GM18873 (cell line): ENCODE measurements at regions not wholly inside any gene's neighbourhood (a gene's known extent, or its start where the extent isn't known, plus 50 kb on each side); places are given as distances from the start of the nearest gene placed in this dataset.
"Not testable (repeated sequence)": the region's sequence is repeated elsewhere in the genome, so short reads cannot be mapped to it uniquely, and the experiment has no call there.

ENCODE experiments used
- ATAC-seq: cut with Tn5 transposase; IDR thresholded peaks from one replicate; pipeline ENCODE4 v1.9.1; 2021; ENCODE audit warnings: mild to moderate bottlenecking, moderate library complexity, moderate number of reproducible peaks; ENCODE audit not compliant: unreplicated experiment, low FRiP score

DNA sequence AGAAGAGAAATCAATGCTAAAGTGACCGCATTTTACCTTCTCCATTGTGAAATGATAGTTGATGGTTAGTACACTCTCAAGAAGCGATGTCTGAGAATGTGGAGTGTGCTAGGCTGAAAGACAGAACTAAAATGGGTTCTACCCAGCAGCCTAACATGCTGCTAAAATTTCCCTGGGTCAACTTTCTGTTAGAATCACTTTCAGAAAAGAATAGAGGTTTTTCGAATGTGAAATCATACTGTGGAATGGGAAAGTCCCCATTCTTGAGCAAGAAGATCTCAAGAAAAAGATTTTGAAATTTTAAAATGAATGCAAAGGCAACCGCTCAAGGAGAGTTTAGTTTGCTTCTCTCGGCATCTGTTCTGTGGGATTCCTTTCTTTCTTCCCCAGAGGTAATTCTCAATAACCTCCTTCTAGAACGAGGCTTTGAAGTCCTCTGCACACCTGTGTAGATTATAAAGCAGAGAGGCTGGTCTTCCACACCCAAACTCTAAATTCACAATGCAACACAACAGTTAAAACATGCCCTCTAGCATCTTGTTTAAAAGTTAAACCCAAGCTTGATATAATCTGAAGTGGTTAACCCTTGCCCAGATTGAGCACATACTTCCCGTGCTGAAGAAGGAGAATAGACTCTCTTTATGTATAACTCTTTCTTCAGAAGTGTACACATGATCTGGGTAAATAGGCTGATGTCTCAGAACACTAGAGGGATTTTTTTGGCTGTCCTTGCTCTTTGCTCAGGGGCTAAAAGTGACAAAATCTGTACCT lies 208.7 kb upstream of the KLF3 start:
- ATAC-seq: peak; percentile 72

DNA sequence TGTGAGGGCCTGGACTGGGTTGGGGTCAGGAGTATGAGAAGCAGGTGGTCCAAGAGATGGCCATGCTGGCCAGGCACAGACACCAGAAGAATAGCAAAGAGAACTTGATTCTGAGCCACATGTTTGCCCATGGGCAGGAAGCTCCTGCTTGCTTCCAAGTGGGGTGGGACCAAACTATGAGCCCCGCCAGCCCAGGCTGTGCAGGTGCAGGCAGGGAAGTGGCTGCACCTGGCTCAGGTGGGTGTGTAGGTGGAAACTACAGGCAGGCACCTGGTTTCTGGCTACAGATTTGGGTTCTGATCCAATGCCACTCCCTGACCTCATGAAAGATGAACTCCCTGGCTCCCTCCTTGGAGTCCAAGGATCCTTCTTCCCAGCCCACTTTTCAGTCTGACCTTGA lies 207.9 kb upstream of the KLF3 start:
- no peak for ATAC-seq

DNA sequence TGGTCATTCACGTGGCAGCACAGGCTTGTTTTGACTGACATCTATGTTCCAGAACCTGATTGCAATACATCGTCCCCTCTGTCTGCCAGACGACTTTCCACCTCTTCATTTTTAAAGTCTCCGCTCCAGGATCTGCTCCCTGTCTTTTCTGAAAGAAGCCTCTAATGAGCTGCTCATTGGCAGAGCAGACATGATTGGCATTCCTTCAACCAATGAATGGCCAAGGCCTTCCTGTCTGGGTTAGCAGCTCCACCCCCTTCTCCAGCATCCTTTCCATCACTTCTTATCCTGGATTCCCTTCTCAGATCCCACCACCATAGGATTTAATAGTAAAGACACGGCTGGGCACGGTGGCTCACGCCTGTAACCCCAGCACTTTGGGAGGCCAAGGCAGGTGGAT lies 202.7 kb upstream of the KLF3 start:
- ATAC-seq: no peak

DNA sequence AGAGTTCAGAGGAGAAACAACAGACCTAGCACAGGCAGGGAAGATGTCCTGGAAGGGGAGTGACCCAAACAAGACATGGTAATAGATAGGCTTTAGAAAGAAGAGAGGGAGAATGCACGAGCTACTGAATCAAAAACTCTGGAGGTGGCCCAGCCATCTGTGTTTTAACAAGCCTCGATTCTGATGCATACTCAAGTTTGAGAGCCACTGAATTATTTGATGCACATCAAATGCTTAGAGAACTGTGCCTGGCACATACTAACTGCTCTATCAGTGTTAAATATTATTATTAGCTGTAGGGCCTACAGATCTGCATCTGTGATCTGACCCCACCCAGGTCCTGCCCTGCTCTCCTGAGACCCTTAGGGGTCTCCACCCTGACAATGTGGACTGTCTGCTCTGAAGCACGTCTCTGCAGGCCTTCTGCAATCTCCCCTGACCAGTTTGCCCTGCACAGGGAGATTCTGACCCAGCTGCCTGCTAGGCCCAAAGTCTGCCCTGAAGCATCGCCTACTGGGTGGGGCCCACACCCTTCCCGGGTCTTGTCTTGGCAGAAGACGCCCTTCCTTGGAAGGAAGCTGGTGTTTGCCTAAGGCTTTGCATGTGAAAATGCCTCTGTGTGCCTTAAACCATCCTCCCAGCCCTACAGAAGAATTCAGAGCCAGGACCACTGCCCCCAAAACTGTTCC lies 201.5 kb upstream of the KLF3 start:
- no peak for ATAC-seq

DNA sequence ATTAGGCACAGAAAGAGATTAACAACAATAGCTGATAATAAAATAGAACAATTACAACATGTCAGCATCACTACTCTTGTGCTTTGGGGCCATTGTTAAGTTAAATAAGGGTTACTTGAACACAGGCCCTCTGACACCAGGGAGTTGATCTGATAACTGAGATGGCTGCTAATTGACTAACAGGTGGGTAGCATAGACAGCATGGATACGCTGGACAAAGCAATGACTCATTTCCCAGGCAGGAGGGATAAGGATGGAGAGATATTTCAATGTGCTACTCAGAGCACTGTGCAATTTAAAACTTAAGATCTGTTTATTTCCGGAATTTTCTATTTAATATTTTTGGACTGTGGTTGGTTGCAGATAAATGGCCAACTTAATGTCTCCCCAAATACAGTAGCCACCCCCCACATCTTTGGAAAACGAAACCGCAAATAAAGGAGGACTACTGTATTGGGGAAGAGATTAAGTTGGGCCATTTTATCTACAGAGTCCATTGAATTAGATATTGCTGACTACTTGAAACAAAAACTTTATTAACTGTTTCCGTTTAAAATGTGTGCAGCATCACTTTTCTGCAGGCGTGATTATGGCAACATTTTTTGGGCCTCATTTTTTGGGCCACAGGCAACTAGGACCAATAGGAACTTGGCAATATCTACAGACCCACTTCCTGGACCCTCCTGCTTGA lies 200.6 kb upstream of the KLF3 start:
- ATAC-seq: no peak

DNA sequence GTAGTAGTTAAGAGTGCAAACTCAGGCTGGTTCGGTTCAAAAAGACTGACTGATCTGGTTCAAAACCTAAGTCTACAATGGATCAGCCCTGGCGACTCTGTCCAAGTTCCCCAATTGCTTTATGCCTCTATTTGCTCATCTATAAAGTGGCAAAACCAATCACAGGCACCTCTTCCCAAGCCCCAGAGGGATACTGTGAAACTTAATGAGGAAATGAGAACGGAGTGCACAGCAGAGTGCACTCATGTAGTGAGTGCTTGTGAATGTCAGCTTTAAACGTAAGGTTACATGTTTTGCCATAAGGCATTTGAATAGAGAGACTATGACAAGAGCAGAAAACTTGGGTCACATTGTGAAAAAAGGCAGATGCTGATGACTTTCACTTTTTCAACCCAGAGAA lies 199.7 kb upstream of the KLF3 start:
- no peak for ATAC-seq

DNA sequence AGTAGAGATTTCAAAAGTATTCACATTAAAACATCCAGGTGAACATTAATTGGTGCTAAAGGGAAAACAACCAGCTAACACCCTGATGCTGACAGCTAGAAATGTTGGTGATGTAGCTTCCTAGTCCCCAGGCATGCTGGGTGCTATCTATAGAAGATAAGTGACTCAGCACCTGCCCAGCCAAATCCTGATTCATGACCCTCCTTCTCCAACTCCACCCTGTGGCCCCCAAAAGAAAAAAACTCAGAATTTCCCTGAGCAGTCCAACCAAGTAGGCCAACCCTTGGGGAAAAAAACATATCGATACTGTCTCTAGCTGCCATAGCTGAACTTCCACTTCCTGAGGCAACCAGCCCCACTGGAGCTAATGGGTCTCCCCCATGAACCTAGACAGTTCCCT lies 197.6 kb upstream of the KLF3 start:
- ATAC-seq: no peak

DNA sequence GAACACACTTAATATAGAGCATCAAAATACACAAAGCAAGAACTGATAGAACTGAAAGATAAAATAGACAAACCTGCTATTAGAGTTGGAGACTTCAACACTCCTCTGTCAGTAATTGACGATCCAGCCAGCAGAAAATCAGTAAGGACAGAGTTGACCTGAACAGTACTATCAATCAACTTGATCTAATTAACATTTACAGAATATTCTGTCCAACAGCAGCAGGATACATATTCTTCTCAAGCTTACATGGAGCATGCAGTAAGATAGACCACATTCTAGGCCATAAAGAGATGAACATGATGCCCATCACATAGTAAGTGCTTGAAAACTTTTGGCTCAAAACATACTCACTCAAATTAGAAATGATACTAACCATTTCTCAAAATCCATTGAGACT lies 196.7 kb upstream of the KLF3 start:
- no peak for ATAC-seq

DNA sequence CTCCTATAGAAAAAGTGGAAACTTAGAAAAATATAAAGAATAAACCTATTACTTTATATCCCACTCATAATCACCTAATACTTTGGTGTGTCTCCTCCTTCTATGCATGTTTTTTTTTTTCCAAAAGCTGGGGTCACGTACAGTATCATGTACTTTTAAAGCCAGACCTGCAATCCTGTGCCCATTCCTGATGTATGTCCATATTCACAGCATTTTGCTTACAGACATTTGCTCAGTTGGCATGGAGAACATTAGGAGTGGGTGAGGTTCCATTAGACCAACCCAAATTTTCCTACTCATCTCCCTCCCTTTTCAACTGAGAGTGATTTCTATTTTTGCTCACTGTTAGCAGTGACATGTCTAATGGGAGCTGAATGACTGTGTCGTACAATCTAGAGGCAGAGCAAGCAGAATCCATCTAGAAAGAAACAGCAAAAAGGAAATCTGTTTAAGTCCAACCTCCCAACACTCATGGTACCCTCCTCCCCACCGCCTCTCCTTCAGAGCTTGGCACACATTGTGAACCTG lies 195.6 kb upstream of the KLF3 start:
- no peak for ATAC-seq

DNA sequence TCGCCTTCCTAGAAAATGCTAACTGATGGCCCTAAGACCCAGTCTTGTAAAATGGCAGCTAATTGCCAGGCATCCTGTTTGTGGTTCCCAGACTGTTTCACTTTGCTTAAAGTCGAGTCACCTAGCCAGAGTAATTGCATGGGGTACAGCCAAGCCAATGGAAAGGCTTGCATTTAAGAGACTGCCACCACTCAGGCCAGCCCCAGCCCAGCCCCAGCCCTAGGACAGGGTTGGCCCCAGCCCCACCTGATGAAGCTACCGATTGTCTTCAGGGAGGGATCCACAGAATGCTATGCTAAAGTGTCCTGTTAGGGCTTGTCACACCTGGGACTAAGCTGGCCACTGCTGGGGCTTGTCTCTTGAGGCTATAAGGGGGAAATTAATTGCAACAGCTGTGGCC lies 194.6 kb upstream of the KLF3 start:
- ATAC-seq: no peak

DNA sequence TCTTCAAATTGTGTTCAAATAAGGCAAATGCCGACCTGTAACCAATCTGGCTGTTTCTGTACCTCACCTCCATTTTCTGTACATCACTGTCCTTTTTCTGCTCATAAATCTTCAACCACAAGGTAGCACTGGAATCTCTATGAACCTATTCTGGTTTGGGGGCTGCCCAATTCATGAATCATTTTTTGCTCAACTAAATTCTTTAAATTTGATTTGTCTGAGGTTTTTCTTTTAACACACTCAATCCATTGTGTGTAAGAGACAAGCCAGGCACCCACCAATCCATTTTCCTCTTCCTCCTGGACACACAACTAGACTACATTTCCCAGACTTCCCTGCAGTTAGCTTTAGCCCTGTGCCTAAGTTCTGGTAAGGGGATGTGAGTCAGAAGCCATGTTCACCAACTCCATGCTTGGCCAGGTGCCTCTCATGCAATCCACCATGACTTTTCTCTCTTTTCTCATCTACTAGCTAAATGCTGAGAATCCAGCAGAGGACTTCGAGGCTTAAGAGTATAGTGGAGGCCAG lies 193.2 kb upstream of the KLF3 start:
- no peak for ATAC-seq

DNA sequence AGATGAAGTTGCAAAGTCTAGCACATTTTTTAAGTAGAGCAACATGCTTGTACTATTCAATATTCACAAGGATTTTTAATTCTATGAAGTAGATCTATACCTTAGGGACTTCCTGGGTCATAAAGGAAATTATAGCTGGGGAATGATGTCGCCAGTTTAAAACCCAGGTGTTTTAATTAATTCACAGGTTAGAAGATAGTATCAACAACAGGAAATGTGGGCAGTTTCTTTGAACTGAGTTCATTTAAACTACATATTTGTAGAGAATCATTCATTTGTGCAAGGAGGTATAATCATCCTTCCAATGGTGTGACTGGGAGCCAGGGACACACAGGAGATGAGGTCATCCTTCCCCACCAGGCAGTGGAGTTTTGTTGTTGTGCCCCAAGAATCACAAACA lies 181.3 kb upstream of the KLF3 start:
- ATAC-seq: no peak

DNA sequence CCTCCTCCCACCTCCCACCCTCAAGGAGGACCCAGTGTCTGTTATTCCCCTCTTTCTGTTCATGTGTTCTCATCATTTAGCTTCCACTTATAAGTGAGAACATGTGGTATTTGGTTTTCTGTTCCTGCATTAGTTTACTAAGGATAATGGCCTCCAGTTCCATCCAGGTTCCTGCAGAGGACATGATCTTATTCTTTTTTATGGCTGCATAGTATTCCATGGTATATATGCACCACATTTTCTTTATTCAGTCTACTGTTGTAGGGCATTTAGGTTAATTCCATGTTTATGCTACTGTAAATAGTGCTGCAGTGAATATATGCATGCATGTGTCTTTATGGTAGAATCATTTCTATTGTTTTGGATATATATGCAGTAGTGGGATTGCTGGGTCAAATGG lies 180.4 kb upstream of the KLF3 start:
- not testable (repeated sequence) for ATAC-seq

DNA sequence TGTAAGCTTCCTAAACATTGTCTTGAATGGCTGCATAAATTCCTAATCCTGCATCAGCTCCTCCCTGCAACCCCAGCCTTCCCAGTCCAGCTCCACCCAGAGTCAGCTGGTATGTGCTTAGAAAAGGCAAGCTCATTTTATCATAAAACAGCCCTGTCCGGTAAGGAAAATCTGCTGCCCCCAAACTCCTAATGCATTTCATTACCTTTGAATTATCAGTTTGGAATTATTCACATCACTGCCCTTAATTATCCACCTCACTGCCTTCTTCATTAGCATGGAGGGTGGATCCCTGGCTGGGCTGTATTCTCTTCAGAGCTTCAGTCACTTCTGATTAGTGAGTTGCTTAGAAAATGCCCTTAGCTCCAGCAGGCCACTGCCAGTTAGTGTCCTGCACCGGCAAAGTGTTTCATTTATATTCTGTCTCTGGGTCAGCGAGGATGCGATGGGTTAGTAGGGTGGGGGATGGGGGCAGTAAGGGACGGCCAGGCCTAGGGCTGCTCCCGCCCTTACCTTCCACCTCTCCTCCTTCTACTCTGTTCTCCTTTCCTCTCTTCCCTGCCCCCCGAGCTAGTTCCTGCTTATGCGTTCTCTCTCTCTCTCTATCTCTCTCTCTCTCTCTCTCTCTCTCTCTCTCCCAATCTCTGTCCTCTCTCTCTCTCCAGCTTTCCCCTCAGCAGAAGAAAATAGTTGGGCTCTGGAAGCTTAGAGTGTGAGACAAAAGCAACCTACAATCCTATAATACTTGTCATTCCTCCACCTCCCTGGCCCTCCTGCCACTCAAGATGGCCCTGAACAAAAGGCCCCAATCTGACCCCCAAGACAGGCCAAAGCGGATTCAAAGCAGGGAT lies 174.8 kb upstream of the KLF3 start:
- no peak for ATAC-seq

DNA sequence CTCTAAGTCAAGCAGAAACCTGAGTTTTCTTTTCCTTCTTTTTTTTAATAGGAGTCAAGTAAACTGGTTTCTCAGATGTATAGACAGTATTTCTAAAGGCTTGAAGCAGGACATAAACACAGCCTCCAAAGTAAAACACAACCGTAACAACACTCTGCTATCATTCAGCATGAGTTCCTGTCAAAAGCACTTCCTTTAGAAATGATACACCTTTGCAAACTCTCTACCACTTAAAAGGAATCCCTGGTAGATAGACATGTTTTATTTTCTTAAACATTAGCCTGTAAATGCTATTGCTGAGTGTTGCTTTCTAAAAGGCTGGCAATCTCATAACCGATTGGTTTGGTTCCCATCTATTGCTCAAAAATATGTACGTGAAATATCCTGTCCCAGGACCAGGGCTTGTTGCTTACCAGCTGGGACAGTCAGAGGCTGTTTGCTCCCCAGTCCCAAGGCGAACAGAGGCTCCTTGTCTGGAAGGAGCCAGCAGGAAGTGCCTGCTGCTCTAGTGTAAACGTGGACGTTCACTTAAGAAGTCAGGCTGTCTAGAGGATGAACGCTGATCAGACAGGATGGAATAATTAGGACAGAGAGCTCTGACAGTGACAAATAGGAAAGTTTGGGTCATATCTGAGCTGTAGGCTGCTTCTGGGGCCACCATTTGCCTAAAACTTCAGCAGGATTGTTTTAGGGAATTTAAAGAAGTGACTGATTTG lies 173.9 kb upstream of the KLF3 start:
- no peak for ATAC-seq

DNA sequence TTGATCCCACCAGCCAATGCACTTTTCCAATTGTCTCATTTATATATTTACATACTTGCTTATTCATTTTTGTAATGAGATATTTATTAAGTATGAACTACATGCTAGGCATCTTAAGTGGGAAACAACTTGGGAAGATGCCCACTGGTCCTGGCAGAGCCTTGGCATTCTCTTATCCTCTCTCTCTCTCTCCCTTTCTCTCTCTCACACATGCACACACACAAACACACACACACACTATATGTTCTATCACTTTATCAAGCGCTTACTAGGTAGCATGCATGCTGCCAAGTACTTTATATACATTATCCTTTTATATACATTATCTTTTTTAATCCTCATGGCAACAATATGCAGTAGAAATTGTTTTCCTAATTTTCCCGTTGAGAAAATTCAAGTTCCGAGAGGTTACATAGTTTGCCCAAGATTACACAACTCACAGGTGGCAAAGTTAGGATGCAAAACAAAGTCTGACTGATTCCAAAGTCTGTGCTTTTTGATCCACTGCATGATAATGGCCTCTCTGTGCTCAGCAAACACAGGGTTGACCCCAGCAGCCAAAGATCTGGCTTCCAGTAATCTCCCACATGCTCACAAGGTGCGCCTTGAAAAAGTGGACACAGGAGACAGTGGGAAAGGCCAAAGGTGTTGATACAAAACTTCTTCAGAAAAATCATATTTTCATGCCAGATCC lies 173.1 kb upstream of the KLF3 start:
- ATAC-seq: no peak

DNA sequence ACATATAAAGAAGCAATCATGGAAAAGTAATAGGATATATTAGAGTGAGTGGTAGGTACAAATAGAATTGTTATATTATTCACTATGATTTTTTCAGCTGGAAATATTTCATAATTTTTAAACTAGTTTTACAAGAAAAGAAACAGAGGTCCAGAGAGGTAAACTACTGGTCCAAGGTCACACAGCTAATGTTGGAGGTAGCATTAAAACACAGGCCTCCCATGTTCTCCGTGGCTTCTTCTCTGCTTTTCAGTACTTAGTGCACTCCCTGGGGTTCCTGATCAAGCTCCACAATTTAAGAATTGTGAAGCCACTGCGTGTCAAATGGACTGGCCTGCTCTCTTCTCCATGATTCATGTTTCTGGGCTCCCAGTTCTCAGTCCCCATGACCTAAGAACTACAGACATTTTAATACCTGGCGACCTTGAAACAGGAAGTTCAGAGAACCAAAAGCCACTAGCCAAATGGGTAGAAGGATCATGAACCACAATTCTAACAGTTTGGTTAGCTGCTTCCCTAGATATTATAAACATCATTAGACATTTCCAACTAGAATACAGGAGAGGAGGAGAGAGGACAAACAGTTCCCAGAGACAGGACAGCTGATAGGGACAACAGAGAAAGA lies 172.0 kb upstream of the KLF3 start:
- no peak for ATAC-seq

DNA sequence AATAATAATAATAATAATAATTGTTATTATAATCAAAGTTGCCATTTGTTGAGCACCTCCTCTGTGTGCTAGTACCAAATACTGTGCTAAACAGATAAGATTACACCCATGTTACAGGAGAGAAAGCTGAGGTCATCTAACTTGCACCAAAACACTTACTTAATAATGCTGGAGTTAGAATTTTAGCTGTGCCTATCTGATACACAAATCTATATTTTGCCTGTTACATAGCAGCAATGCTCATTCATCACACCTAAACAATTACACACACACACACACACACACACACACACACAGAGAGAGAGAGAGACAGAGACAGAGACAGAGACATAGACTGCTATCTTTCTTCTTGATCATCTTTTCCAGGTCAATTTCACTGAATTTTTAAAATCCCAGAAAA lies 170.9 kb upstream of the KLF3 start:
- no peak for ATAC-seq

DNA sequence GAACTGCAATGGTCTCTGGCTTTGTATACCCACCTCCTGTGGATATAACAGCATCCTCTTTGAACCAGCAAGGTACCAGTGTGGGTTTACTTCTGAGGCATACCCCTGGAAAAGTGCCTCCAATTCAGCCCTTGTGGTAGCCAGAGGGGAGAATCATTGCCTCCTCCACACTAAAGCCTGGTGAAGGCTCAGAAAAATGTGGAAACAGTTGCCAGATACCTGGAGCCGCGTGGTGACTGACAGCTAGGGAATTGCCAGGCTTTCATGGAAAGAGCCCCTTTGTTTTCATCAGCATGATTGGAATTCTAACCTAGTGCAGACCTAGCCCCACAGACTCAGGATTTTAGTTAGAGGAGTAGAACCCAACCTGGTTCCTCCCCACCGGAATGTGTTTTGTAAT lies 168.6 kb upstream of the KLF3 start:
- no peak for ATAC-seq
